ENCODE measurements at regions not wholly inside any gene's neighbourhood (a gene's known extent, or its start where the extent isn't known, plus 50 kb on each side); places are given as distances from the start of the nearest gene placed in this dataset.

- POLR2A ChIA-PET = interaction anchor here (1.0 kb wide), 1 partner anchor 78 kb away, joined by 3 read pairs; no protein-coding TSS in a partner anchor
Measured at GRCh38 chr7:26506196-26506595, 214.5 kb downstream of the SNX10 start.

GRCh38 chr7:26507108-26507987, 215.7 kb downstream of the SNX10 start:
- no peak for DNase-seq (ENCODE audit: extremely low spot score)
- TF ChIP-seq HDGF (IDR thresholded peaks at IDR 0.05; ENCODE audit: borderline replicate concordance) (no peak), ELF4 (IDR thresholded peaks at IDR 0.05) (no peak), BHLHE40 (IDR thresholded peaks at IDR 0.05; ENCODE audit: borderline replicate concordance) (no peak), FOXM1 (IDR thresholded peaks at IDR 0.05; ENCODE audit: borderline replicate concordance) (no peak), L3MBTL2 (conservative IDR thresholded peaks at IDR 0.05) (no peak), LEF1 (IDR thresholded peaks at IDR 0.05; ENCODE audit: borderline replicate concordance) (no peak), FOXA1 (IDR thresholded peaks at IDR 0.05) (no peak), SP1 (IDR thresholded peaks at IDR 0.05) (no peak), ZNF384 (IDR thresholded peaks at IDR 0.05) (no peak), TARDBP (IDR thresholded peaks at IDR 0.05) (no peak), ARNT (IDR thresholded peaks at IDR 0.05) (no peak), CTBP1 (IDR thresholded peaks at IDR 0.05; ENCODE audit: borderline replicate concordance) (no peak), NFRKB (IDR thresholded peaks at IDR 0.05) (no peak), PKNOX1 (IDR thresholded peaks at IDR 0.05) (no peak), FOXK2 (IDR thresholded peaks at IDR 0.05) (no peak), SUZ12 (IDR thresholded peaks at IDR 0.05) (no peak)
- CTCF ChIA-PET = interaction anchor here (0.6 to 1.3 kb wide), 2 partner anchors 130 to 137 kb away, joined by 3 to 4 read pairs; no protein-coding TSS in a partner anchor
- POLR2A ChIA-PET = no interaction called here

More at GRCh38 chr7:26506196-26506595, 214.5 kb downstream of the SNX10 start:
- CTCF ChIA-PET = interaction anchor here (1.2 kb wide), 1 partner anchor 23 kb away, joined by 4 read pairs; no protein-coding TSS in a partner anchor
- no peak for TF ChIP-seq L3MBTL2 (conservative IDR thresholded peaks at IDR 0.05)
- no peak for TF ChIP-seq TARDBP (IDR thresholded peaks at IDR 0.05)
- no peak for TF ChIP-seq BHLHE40 (IDR thresholded peaks at IDR 0.05; ENCODE audit: borderline replicate concordance)
- TF ChIP-seq SP1 (IDR thresholded peaks at IDR 0.05) = no peak
- TF ChIP-seq NFRKB (IDR thresholded peaks at IDR 0.05) = no peak
- TF ChIP-seq CTBP1 (IDR thresholded peaks at IDR 0.05; ENCODE audit: borderline replicate concordance) = no peak
- TF ChIP-seq SUZ12 (IDR thresholded peaks at IDR 0.05) = no peak
- TF ChIP-seq HDGF (IDR thresholded peaks at IDR 0.05; ENCODE audit: borderline replicate concordance) = no peak
- no peak for TF ChIP-seq ARNT (IDR thresholded peaks at IDR 0.05)
- no peak for TF ChIP-seq LEF1 (IDR thresholded peaks at IDR 0.05; ENCODE audit: borderline replicate concordance)
- no peak for TF ChIP-seq FOXM1 (IDR thresholded peaks at IDR 0.05; ENCODE audit: borderline replicate concordance)
- no peak for TF ChIP-seq ELF4 (IDR thresholded peaks at IDR 0.05)
- no peak for TF ChIP-seq PKNOX1 (IDR thresholded peaks at IDR 0.05)
- no peak for TF ChIP-seq FOXK2 (IDR thresholded peaks at IDR 0.05)
- no peak for TF ChIP-seq ZNF384 (IDR thresholded peaks at IDR 0.05)
- TF ChIP-seq FOXA1 (IDR thresholded peaks at IDR 0.05) = no peak
- DNase-seq (ENCODE audit: extremely low spot score) = no peak

- TF ChIP-seq ELF4 (IDR thresholded peaks at IDR 0.05) = no peak
- no peak for TF ChIP-seq TARDBP (IDR thresholded peaks at IDR 0.05)
- TF ChIP-seq BHLHE40 (IDR thresholded peaks at IDR 0.05; ENCODE audit: borderline replicate concordance) = no peak
- no peak for TF ChIP-seq ARNT (IDR thresholded peaks at IDR 0.05)
- TF ChIP-seq NFRKB (IDR thresholded peaks at IDR 0.05) = no peak
- no peak for TF ChIP-seq CTBP1 (IDR thresholded peaks at IDR 0.05; ENCODE audit: borderline replicate concordance)
- no peak for TF ChIP-seq FOXA1 (IDR thresholded peaks at IDR 0.05)
- no peak for TF ChIP-seq L3MBTL2 (conservative IDR thresholded peaks at IDR 0.05)
- no peak for TF ChIP-seq FOXK2 (IDR thresholded peaks at IDR 0.05)
- no peak for TF ChIP-seq PKNOX1 (IDR thresholded peaks at IDR 0.05)
- no peak for TF ChIP-seq ZNF384 (IDR thresholded peaks at IDR 0.05)
- TF ChIP-seq LEF1 (IDR thresholded peaks at IDR 0.05; ENCODE audit: borderline replicate concordance) = no peak
- DNase-seq (ENCODE audit: extremely low spot score) = no peak
- ChIA-PET CTCF (interaction anchor here (1.1 to 1.4 kb wide), 2 partner anchors 7 to 139 kb away, joined by 3 to 4 read pairs; no protein-coding TSS in a partner anchor), POLR2A (interaction anchor here (1.1 to 1.4 kb wide), 2 partner anchors 75 to 82 kb away, joined by 3 to 4 read pairs; no protein-coding TSS in a partner anchor)
Measured at GRCh38 chr7:26508481-26508880, 216.8 kb downstream of the SNX10 start.

GRCh38 chr7:26508917-26509316, 217.3 kb downstream of the SNX10 start:
- no peak for DNase-seq (ENCODE audit: extremely low spot score)
- no peak for TF ChIP-seq LEF1 (IDR thresholded peaks at IDR 0.05; ENCODE audit: borderline replicate concordance)
- no peak for TF ChIP-seq BHLHE40 (IDR thresholded peaks at IDR 0.05; ENCODE audit: borderline replicate concordance)
- TF ChIP-seq FOXA1 (IDR thresholded peaks at IDR 0.05) = no peak
- TF ChIP-seq FOXK2 (IDR thresholded peaks at IDR 0.05) = no peak
- no peak for TF ChIP-seq SP1 (IDR thresholded peaks at IDR 0.05)
- no peak for TF ChIP-seq L3MBTL2 (conservative IDR thresholded peaks at IDR 0.05)
- no peak for TF ChIP-seq ZNF384 (IDR thresholded peaks at IDR 0.05)
- TF ChIP-seq HDGF (IDR thresholded peaks at IDR 0.05; ENCODE audit: borderline replicate concordance) = no peak
- no peak for TF ChIP-seq CTBP1 (IDR thresholded peaks at IDR 0.05; ENCODE audit: borderline replicate concordance)
- no peak for TF ChIP-seq TARDBP (IDR thresholded peaks at IDR 0.05)
- no peak for TF ChIP-seq ELF4 (IDR thresholded peaks at IDR 0.05)
- TF ChIP-seq SUZ12 (IDR thresholded peaks at IDR 0.05) = no peak
- no peak for TF ChIP-seq NFRKB (IDR thresholded peaks at IDR 0.05)
- no peak for TF ChIP-seq ARNT (IDR thresholded peaks at IDR 0.05)
- TF ChIP-seq PKNOX1 (IDR thresholded peaks at IDR 0.05) = no peak
- TF ChIP-seq FOXM1 (IDR thresholded peaks at IDR 0.05; ENCODE audit: borderline replicate concordance) = no peak
- POLR2A ChIA-PET = interaction anchor here (0.7 to 1.4 kb wide), 3 partner anchors 74 to 148 kb away, joined by 3 to 4 read pairs (median 3); no protein-coding TSS in a partner anchor
- CTCF ChIA-PET = interaction anchor here (1.1 to 1.4 kb wide), 2 partner anchors 8 to 139 kb away, joined by 3 to 4 read pairs; no protein-coding TSS in a partner anchor

Measured in HEK293T (cell line).